GM12872 (cell line): ENCODE measurements at regions not wholly inside any gene's neighbourhood (a gene's known extent, or its start where the extent isn't known, plus 50 kb on each side); places are given as distances from the start of the nearest gene placed in this dataset.

Source experiments
- CTCF ChIP-seq: IDR thresholded peaks from 3 replicates; pipeline ENCODE4 v1.5.1; 2011; ENCODE audit warnings: low read depth, mild to moderate bottlenecking, low read length, moderate library complexity; ENCODE audit not compliant: insufficient read depth

GRCh38 chr3:88362428-88362827 is 212.7 kb downstream of the C3orf38 start:
- TF ChIP-seq CTCF, result no peak

GRCh38 chr3:88364926-88365325 is 215.2 kb downstream of the C3orf38 start:
- TF ChIP-seq CTCF, result no peak

GRCh38 chr3:88369337-88369736 is 219.6 kb downstream of the C3orf38 start:
- no peak for TF ChIP-seq CTCF

GRCh38 chr3:88369767-88370166 is 220.0 kb downstream of the C3orf38 start:
- no peak for TF ChIP-seq CTCF

- TF ChIP-seq CTCF, result no peak
These were observed 235.3 kb downstream of the C3orf38 start for GRCh38 chr3:88385090-88385489.

- TF ChIP-seq CTCF, result no peak
These were observed 248.8 kb downstream of the C3orf38 start for GRCh38 chr3:88398581-88398980.

- TF ChIP-seq CTCF, result no peak
These were observed 253.6 kb downstream of the C3orf38 start for GRCh38 chr3:88403319-88403718.

GRCh38 chr3:88408097-88408496 is 258.3 kb downstream of the C3orf38 start:
- no peak for TF ChIP-seq CTCF
